ENCODE measurements at regions not wholly inside any gene's neighbourhood (a gene's known extent, or its start where the extent isn't known, plus 50 kb on each side); places are given as distances from the start of the nearest gene placed in this dataset.

DNA sequence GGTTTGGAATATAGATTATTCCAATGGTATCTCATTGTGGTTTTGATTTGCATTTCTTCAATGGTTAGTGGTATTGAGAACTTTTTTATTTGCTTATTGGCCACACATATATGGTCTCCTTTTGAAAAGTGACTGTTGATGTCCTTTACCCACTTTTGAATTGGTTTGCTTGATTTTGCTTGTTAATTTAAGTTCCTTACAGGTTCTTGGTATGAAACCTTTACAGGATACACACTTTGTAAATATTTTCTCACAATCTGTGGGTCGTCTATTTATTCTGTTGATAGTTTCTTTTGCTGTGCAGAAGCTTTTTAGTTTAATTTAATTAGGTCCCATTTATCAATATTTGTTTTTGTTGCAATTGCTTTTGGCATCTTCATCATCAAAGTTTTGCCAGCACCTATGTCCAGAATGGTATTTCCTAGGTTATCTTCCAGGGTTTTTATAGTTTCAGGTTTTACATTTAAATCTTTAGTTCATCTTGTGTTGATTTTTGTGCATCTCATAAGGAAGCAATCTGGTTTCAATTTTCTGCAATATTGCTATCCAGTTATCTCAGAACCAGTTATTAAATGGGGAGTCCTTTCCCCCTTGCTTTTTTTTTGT, 475.7 kb upstream of the PABPC4L start:
- TF ChIP-seq EZH2 (IDR thresholded peaks at IDR 0.05; ENCODE audit: low read depth): no peak
- TF ChIP-seq, protein P1, sequence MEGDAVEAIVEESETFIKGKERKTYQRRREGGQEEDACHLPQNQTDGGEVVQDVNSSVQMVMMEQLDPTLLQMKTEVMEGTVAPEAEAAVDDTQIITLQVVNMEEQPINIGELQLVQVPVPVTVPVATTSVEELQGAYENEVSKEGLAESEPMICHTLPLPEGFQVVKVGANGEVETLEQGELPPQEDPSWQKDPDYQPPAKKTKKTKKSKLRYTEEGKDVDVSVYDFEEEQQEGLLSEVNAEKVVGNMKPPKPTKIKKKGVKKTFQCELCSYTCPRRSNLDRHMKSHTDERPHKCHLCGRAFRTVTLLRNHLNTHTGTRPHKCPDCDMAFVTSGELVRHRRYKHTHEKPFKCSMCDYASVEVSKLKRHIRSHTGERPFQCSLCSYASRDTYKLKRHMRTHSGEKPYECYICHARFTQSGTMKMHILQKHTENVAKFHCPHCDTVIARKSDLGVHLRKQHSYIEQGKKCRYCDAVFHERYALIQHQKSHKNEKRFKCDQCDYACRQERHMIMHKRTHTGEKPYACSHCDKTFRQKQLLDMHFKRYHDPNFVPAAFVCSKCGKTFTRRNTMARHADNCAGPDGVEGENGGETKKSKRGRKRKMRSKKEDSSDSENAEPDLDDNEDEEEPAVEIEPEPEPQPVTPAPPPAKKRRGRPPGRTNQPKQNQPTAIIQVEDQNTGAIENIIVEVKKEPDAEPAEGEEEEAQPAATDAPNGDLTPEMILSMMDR (conservative IDR thresholded peaks at IDR 0.05): no peak
